K562 (cell line): ENCODE measurements at regions not wholly inside any gene's neighbourhood (a gene's known extent, or its start where the extent isn't known, plus 50 kb on each side); places are given as distances from the start of the nearest gene placed in this dataset.

Experiments used
- ATAC-seq: fragments of 200-7000 bp; cut with Tn5 transposase; 3 replicates; pipeline ENCODE4 v1.9.1; 2020; ENCODE audit warnings: moderate library complexity
- BruUV-seq: library from RNA; stranded (reverse); fragments of 400-500 nt; replicated peaks from 2 replicates; lab custom pipeline; 2021; lab: Mats Ljungman, UMichigan
- CTCF ChIA-PET: fragments of 300-600 bp; formaldehyde crosslinking; extraction: SDS; loops from one replicate; lab custom pipeline; 2021; ENCODE audit warnings: low intra/inter-chr PET ratio; lab: Yijun Ruan, JAX
- POLR2A ChIA-PET: fragments of 300-600, 350-650 bp; sonication (Branson Sonifier 250); formaldehyde crosslinking; extraction: SDS; loops from one replicate; lab custom pipeline; 2021; ENCODE audit warnings: antibody characterized with exemption, inconsistent platforms; lab: Yijun Ruan, JAX
- DNase-seq, 4 experiments: peaks; one replicate each; pipeline versions ENCODE4 v3.0.0 to v3.0.0-alpha.2; 2011 to 2018; ENCODE audit warnings: low spot score in 3 of 4, mixed read lengths in 3 of 4; ENCODE audit errors: extremely low read depth in 1 of 4
- FAIRE-seq: peaks from 2 replicates; lab custom pipeline; 2011; peaks lifted over from hg19 to GRCh38; lab: Jason Lieb, UNC
- H2AFZ ChIP-seq: 2 replicates; pipeline ENCODE4 v1.6.0; 2011; ENCODE audit warnings: low read depth, low read length, control low read depth, inconsistent platforms
- H3K27ac ChIP-seq: fragments of 200-600 bp; 3 replicates; pipeline ENCODE4 v1.8.0; 2011; ENCODE audit warnings: low read depth, mild to moderate bottlenecking, control low read depth, inconsistent platforms, low read length, moderate library complexity, mixed read lengths; ENCODE audit errors: extremely low read depth
- H3K27me3 ChIP-seq, 2 experiments: fragments of 300-600 bp in 1 of 2; 2 replicates in 1 of 2; 3 replicates in 1 of 2; pipeline versions ENCODE4 v1.6.0 to v1.8.0; 2011; ENCODE audit warnings: inconsistent platforms in 2 of 2, low read length in 2 of 2, mild to moderate bottlenecking in 1 of 2, mixed read lengths in 1 of 2, moderate library complexity in 1 of 2; ENCODE audit not compliant: control insufficient read depth in 2 of 2, insufficient read depth in 2 of 2
- H3K36me3 ChIP-seq: fragments of 300-600 bp; 3 replicates; pipeline ENCODE4 v1.8.0; 2011; ENCODE audit warnings: mild to moderate bottlenecking, low read length, inconsistent platforms; ENCODE audit not compliant: control insufficient read depth, insufficient read depth
- H3K4me1 ChIP-seq, 2 experiments: fragments of 200-600 bp in 1 of 2; replicated peaks in 1 of 2; 2 replicates in 1 of 2; 3 replicates in 1 of 2; pipeline versions ENCODE4 v1.5.1 to v1.8.0; 2011; ENCODE audit warnings: inconsistent platforms in 2 of 2, low read length in 2 of 2, mild to moderate bottlenecking in 1 of 2, mixed read lengths in 1 of 2, moderate library complexity in 1 of 2; ENCODE audit not compliant: control insufficient read depth in 2 of 2, insufficient read depth in 2 of 2
- H3K4me2 ChIP-seq: 2 replicates; pipeline ENCODE4 v1.6.1; 2011; ENCODE audit warnings: low read length, control low read depth, inconsistent platforms, mixed read lengths; ENCODE audit not compliant: insufficient read depth
- H3K4me3 ChIP-seq: fragments of 200-600 bp; sonication (generic), shearing (Covaris generic); 2 replicates; pipeline ENCODE4 v1.5.1; 2016; ENCODE audit warnings: control low read depth, inconsistent platforms
- H3K79me2 ChIP-seq: fragments of 200-600 bp; 3 replicates; pipeline ENCODE4 v1.8.0; 2011; ENCODE audit warnings: low read length, inconsistent platforms; ENCODE audit not compliant: control insufficient read depth, insufficient read depth
- H3K9ac ChIP-seq, 2 experiments: 2 replicates each; pipeline versions ENCODE4 v1.6.0 to v1.6.1; 2011; ENCODE audit warnings: low read depth in 2 of 2, low read length in 2 of 2, control low read depth in 1 of 2, inconsistent platforms in 1 of 2, mild to moderate bottlenecking in 1 of 2, mixed read lengths in 1 of 2; ENCODE audit not compliant: insufficient read depth in 1 of 2
- H3K9me1 ChIP-seq: one replicate; pipeline ENCODE4 v1.6.0; 2011; ENCODE audit warnings: inconsistent platforms, mild to moderate bottlenecking, low read length, moderate library complexity; ENCODE audit not compliant: control insufficient read depth, insufficient read depth
- H3K9me3 ChIP-seq: replicated peaks from 2 replicates; pipeline ENCODE4 v1.5.1; 2011; ENCODE audit warnings: low read depth, low read length, inconsistent platforms; ENCODE audit not compliant: control insufficient read depth, insufficient read depth
- H4K20me1 ChIP-seq: replicated peaks from 2 replicates; pipeline ENCODE4 v1.6.1; 2011; ENCODE audit warnings: low read length, inconsistent platforms, mixed read lengths; ENCODE audit not compliant: control insufficient read depth, insufficient read depth
- ARID4B ChIP-seq: sonication (generic); formaldehyde crosslinking; IDR thresholded peaks from 2 replicates; pipeline ENCODE4 v1.8.0; 2022; ENCODE audit warnings: mild to moderate bottlenecking, missing genetic modification reagents
- NFIC ChIP-seq: fragments of 450-650 bp; IDR thresholded peaks from 2 replicates; pipeline ENCODE4 v1.6.1; 2017; ENCODE audit warnings: mild to moderate bottlenecking, inconsistent platforms
- WGBS: fragments of 100-300 bp; shearing (Covaris generic); methylation state at CpG from one replicate; pipeline ENCODE4 v1.1.6; 2016; ENCODE audit warnings: low coverage, mixed read lengths; ENCODE audit not compliant: insufficient coverage; ENCODE audit errors: missing lambda C conversion rate; 5-methylcytosine and 5-hydroxymethylcytosine counted together
- in situ Hi-C: fragments of 300-500 bp; cut with MboI; formaldehyde crosslinking; loops from 4 replicates; pipeline ENCODE4 v1.15.0; 2018; ENCODE audit warnings: inconsistent platforms, mixed read lengths
- intact Hi-C: fragments of 100-400 bp; cut with micrococcal nuclease; formaldehyde crosslinking; loops from 2 replicates; pipeline ENCODE4 v1.14.2; 2022

GRCh38 chr3:185988816-185989175 lies 51.0 kb upstream of the TRA2B start:
- no peak overlapping the region for H2AFZ ChIP-seq
- no peak overlapping the region for H3K9ac ChIP-seq
- H3K9me3 ChIP-seq = no peaks in the 10 kb centered on the region
- no peak for ATAC-seq
- CTCF ChIA-PET = no interaction called here
- 0 out of 2 replicates have a peak, but pooled peaks cover 3% of the 10 kb centered on the region for H4K20me1 ChIP-seq
- POLR2A ChIA-PET = no interaction called here
- H3K9me1 ChIP-seq = no peaks in the 10 kb centered on the region
- 0% methylated on average over 3 of the region's 3 CpGs for WGBS
- no peak overlapping the region for H3K27ac ChIP-seq
- H3K4me3 ChIP-seq = no peak overlapping the region
- no TSS peak for BruUV-seq
- intact Hi-C loops = loop anchor here (10.0 kb wide), 1 partner anchor 836 kb away; no protein-coding TSS in a partner anchor
- peaks cover 14 to 25% of the 10 kb centered on the region in 2 experiments; a peak in 4 of 5 replicates for H3K27me3 ChIP-seq
- no peaks in the 10 kb centered on the region for H3K79me2 ChIP-seq
- no peak for FAIRE-seq
- DNase-seq = no peak
- H3K4me1 ChIP-seq = peaks cover 0 to 4% of the 10 kb centered on the region in 2 experiments; a peak in 2 of 5 replicates
- in situ Hi-C loops = no loop called here
- no peak overlapping the region for H3K4me2 ChIP-seq
- H3K36me3 ChIP-seq = no peaks in the 10 kb centered on the region
- TF ChIP-seq ARID4B = no peak
- peak; percentile 41 for TF ChIP-seq NFIC
